ENCODE measurements at regions not wholly inside any gene's neighbourhood (a gene's known extent, or its start where the extent isn't known, plus 50 kb on each side); places are given as distances from the start of the nearest gene placed in this dataset.
A peak's percentile ranks its signal among the peaks of the same experiment; 100 is the strongest.

DNA sequence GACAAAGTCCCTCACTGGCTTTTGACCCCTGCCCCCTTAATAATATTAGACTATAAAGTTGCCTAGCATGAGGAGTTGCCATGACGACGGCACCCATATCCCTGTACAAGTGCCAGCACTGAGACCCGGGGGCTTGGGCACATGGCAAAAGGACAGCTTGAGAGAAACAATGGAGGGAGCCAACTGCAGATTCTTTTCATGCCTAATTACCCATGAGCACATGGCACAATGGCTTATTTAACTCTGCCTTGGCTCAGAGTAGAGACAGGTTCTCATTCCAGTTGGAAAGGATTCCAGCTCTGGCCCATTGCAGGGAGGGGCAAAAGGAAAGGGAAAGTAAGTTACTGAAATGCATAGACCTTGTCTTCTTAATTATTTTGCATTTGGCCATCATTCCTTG, 261.2 kb upstream of the UBASH3B start:
- no peak overlapping the region for H3K4me3 ChIP-seq
- H3K27ac ChIP-seq, result no peak overlapping the region
- H3K9me3 ChIP-seq (ENCODE audit: low read depth), result no peaks in the 10 kb centered on the region
- peaks cover 7% of the 10 kb centered on the region for H3K4me1 ChIP-seq
- H2AFZ ChIP-seq (replicated peaks), result no peak overlapping the region
- H3K9me3 Mint-ChIP-seq, result peaks cover 14% of the 10 kb centered on the region
- H3K4me2 ChIP-seq, result no peak overlapping the region
- TF ChIP-seq EZH2phosphoT487 (IDR thresholded peaks at IDR 0.05) (no peak), EZH2 (IDR thresholded peaks at IDR 0.05) (no peak)
- TF ChIP-seq, protein P1, sequence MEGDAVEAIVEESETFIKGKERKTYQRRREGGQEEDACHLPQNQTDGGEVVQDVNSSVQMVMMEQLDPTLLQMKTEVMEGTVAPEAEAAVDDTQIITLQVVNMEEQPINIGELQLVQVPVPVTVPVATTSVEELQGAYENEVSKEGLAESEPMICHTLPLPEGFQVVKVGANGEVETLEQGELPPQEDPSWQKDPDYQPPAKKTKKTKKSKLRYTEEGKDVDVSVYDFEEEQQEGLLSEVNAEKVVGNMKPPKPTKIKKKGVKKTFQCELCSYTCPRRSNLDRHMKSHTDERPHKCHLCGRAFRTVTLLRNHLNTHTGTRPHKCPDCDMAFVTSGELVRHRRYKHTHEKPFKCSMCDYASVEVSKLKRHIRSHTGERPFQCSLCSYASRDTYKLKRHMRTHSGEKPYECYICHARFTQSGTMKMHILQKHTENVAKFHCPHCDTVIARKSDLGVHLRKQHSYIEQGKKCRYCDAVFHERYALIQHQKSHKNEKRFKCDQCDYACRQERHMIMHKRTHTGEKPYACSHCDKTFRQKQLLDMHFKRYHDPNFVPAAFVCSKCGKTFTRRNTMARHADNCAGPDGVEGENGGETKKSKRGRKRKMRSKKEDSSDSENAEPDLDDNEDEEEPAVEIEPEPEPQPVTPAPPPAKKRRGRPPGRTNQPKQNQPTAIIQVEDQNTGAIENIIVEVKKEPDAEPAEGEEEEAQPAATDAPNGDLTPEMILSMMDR (IDR thresholded peaks at IDR 0.05), result no peak
- no peaks in the 10 kb centered on the region for H3K79me2 ChIP-seq (ENCODE audit: low read depth)
- no peaks in the 10 kb centered on the region for H3K27me3 ChIP-seq
- no peak overlapping the region for H3K9ac ChIP-seq
- no peak overlapping the region for H3K4me3 Mint-ChIP-seq
- peak overlapping the region; percentile 23 for H3K27ac Mint-ChIP-seq
- no peaks in the 10 kb centered on the region for H3K36me3 ChIP-seq
- H3K27me3 Mint-ChIP-seq (ENCODE audit: insufficient read depth, low read depth), result no peaks in the 10 kb centered on the region
- DNase-seq (ENCODE audit: low spot score), result peak; percentile 55
- no peaks in the 10 kb centered on the region for H3K36me3 Mint-ChIP-seq
- peaks cover 15% of the 10 kb centered on the region for H3K4me1 Mint-ChIP-seq
- H4K20me1 ChIP-seq (ENCODE audit: low read depth), result no peaks in the 10 kb centered on the region
- no peaks in the 10 kb centered on the region for H3F3A ChIP-seq (ENCODE audit: low read depth)

DNA sequence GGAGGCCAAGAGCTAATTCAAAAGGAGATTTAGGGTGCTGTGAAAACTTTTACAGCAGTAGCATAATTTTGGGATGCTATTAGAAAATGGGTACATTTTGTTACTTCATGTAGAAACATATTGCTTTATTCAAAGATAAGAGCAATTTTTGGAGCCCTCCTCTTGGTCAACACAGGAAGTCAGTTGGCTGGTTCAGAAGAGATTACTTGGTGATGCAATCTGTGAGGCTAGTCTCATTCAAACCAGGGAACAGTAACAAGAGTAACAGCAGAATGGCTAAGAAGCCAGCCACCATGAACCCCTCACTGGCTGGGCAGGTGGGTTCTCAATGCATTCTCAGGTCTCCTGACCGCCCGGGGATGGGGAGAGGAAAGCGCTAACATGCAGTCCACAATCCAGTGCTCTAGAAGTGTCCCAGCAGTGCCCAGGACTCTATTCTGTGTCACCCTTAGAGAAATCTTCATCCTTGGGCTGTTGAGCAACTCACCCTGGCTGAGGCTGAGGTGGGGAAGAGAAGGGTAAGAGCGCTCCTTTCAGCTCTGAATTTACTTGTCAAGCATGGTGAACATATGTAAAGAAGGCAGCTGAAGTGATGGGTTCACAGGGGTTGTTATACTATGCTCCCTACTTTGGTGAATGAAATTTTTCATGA, 262.2 kb upstream of the UBASH3B start:
- no peaks in the 10 kb centered on the region for H3K36me3 ChIP-seq
- H3K9me3 Mint-ChIP-seq, result peaks cover 14% of the 10 kb centered on the region
- no peaks in the 10 kb centered on the region for H3K36me3 Mint-ChIP-seq
- H2AFZ ChIP-seq (replicated peaks), result no peak overlapping the region
- no peak overlapping the region for H3K4me3 Mint-ChIP-seq
- no peaks in the 10 kb centered on the region for H3K27me3 ChIP-seq
- H3K27ac ChIP-seq, result no peak overlapping the region
- no peak overlapping the region for H3K9ac ChIP-seq
- H4K20me1 ChIP-seq (ENCODE audit: low read depth), result no peaks in the 10 kb centered on the region
- peaks cover 15% of the 10 kb centered on the region for H3K4me1 Mint-ChIP-seq
- H3K27me3 Mint-ChIP-seq (ENCODE audit: insufficient read depth, low read depth), result no peaks in the 10 kb centered on the region
- no peak overlapping the region for H3K27ac Mint-ChIP-seq
- no peak overlapping the region for H3K4me3 ChIP-seq
- H3K4me2 ChIP-seq, result no peak overlapping the region
- peaks cover 7% of the 10 kb centered on the region for H3K4me1 ChIP-seq
- H3K79me2 ChIP-seq (ENCODE audit: low read depth), result no peaks in the 10 kb centered on the region
- no peak for TF ChIP-seq EZH2 (IDR thresholded peaks at IDR 0.05)
- TF ChIP-seq, protein P1 (IDR thresholded peaks at IDR 0.05), result no peak
- TF ChIP-seq EZH2phosphoT487 (IDR thresholded peaks at IDR 0.05), result no peak
- H3K9me3 ChIP-seq (ENCODE audit: low read depth), result no peaks in the 10 kb centered on the region
- DNase-seq (ENCODE audit: low spot score), result no peak
- H3F3A ChIP-seq (ENCODE audit: low read depth), result no peaks in the 10 kb centered on the region

DNA sequence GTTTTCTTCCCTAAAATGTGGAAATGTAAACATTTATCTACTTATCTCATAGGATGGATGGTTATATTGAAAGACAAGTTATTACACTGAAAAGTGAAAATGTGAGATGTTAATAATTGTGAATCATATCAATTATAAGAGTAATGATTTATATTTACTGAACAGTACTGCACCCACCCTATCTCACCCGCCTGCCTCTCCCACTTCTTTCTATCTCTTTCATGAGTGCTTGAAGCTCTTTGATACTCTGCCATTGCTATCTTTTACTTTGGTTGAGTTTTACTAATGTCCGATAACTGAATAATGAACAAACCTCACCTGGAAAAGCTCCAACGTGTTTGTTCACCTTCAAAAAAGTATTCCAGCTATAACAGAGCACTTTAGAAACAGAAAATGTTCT, 263.0 kb upstream of the UBASH3B start:
- Mint-ChIP-seq H3K4me3 (no peak overlapping the region), H3K36me3 (no peaks in the 10 kb centered on the region), H3K27me3 (ENCODE audit: insufficient read depth, low read depth) (no peaks in the 10 kb centered on the region), H3K27ac (no peak overlapping the region), H3K4me1 (peaks cover 15% of the 10 kb centered on the region), H3K9me3 (peaks cover 14% of the 10 kb centered on the region)
- H3K27me3 ChIP-seq, result no peaks in the 10 kb centered on the region
- peaks cover 7% of the 10 kb centered on the region for H3K4me1 ChIP-seq
- no peak overlapping the region for H3K27ac ChIP-seq
- H3K9me3 ChIP-seq (ENCODE audit: low read depth), result no peaks in the 10 kb centered on the region
- H3K79me2 ChIP-seq (ENCODE audit: low read depth), result no peaks in the 10 kb centered on the region
- no peak overlapping the region for H3K4me2 ChIP-seq
- no peak for TF ChIP-seq EZH2phosphoT487 (IDR thresholded peaks at IDR 0.05)
- TF ChIP-seq, protein P1 (IDR thresholded peaks at IDR 0.05), result no peak
- TF ChIP-seq EZH2 (IDR thresholded peaks at IDR 0.05), result no peak
- H3F3A ChIP-seq (ENCODE audit: low read depth), result no peaks in the 10 kb centered on the region
- no peak overlapping the region for H2AFZ ChIP-seq (replicated peaks)
- H3K4me3 ChIP-seq, result no peak overlapping the region
- no peaks in the 10 kb centered on the region for H3K36me3 ChIP-seq
- H3K9ac ChIP-seq, result no peak overlapping the region
- no peak for DNase-seq (ENCODE audit: low spot score)
- no peaks in the 10 kb centered on the region for H4K20me1 ChIP-seq (ENCODE audit: low read depth)
